ENCODE measurements at regions not wholly inside any gene's neighbourhood (a gene's known extent, or its start where the extent isn't known, plus 50 kb on each side); places are given as distances from the start of the nearest gene placed in this dataset.

DNA sequence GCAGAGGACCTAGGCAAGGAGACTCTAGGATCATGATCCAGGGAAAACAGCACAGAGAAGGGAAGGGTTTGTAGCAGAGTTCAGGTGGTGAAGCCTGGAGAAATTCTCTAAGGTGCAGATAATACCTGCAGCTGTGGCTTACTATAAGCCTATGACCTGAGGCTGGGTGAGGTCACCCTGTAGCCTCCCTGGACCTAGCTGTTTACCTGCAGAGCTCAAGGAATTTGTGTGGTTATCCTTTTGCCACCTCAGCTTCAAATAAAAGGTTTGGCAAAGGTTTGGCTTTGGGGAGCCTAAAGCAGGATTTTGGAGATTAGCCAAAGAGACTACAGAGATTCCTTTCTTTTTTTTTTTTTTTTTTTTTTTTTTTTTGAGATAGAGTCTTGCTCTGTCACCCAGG lies 79.5 kb upstream of the ZNF648 start:
- no peak overlapping the region for H3K27ac ChIP-seq (ENCODE audit: low read length)
- no peaks in the 10 kb centered on the region for H3K36me3 ChIP-seq (replicated peaks; ENCODE audit: insufficient read depth, low read length)
- H3K9me3 ChIP-seq (replicated peaks; ENCODE audit: insufficient read depth, low read length): no peaks in the 10 kb centered on the region
- no peaks in the 10 kb centered on the region for H3K79me2 ChIP-seq (ENCODE audit: low read length)
- H3K9me2 ChIP-seq (replicated peaks; ENCODE audit: insufficient read depth, low read length): no peaks in the 10 kb centered on the region
- no peaks in the 10 kb centered on the region for H3K4me1 ChIP-seq (ENCODE audit: low read length)
- TF ChIP-seq EZH2 (optimal IDR thresholded peaks at IDR 0.05; ENCODE audit: low read depth, low read length) (no peak), EZH2phosphoT487 (IDR thresholded peaks at IDR 0.05; ENCODE audit: low read length) (no peak)
- TF ChIP-seq, protein P1, sequence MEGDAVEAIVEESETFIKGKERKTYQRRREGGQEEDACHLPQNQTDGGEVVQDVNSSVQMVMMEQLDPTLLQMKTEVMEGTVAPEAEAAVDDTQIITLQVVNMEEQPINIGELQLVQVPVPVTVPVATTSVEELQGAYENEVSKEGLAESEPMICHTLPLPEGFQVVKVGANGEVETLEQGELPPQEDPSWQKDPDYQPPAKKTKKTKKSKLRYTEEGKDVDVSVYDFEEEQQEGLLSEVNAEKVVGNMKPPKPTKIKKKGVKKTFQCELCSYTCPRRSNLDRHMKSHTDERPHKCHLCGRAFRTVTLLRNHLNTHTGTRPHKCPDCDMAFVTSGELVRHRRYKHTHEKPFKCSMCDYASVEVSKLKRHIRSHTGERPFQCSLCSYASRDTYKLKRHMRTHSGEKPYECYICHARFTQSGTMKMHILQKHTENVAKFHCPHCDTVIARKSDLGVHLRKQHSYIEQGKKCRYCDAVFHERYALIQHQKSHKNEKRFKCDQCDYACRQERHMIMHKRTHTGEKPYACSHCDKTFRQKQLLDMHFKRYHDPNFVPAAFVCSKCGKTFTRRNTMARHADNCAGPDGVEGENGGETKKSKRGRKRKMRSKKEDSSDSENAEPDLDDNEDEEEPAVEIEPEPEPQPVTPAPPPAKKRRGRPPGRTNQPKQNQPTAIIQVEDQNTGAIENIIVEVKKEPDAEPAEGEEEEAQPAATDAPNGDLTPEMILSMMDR (IDR thresholded peaks at IDR 0.05; ENCODE audit: low read length): no peak
- H3K27me3 ChIP-seq (replicated peaks; ENCODE audit: insufficient read depth, low read length): no peaks in the 10 kb centered on the region
- no peak for DNase-seq
- no peaks in the 10 kb centered on the region for H4K20me1 ChIP-seq (ENCODE audit: insufficient read depth, low read length)
- no peak overlapping the region for H3K9ac ChIP-seq (ENCODE audit: low read length)
- H3K4me3 ChIP-seq (ENCODE audit: low read length): no peak overlapping the region
- H2AFZ ChIP-seq (ENCODE audit: low read length): no peak overlapping the region
- H3F3A ChIP-seq (ENCODE audit: insufficient read depth, low read length): no peaks in the 10 kb centered on the region
- H3K4me2 ChIP-seq (ENCODE audit: low read depth, low read length): no peak overlapping the region

DNA sequence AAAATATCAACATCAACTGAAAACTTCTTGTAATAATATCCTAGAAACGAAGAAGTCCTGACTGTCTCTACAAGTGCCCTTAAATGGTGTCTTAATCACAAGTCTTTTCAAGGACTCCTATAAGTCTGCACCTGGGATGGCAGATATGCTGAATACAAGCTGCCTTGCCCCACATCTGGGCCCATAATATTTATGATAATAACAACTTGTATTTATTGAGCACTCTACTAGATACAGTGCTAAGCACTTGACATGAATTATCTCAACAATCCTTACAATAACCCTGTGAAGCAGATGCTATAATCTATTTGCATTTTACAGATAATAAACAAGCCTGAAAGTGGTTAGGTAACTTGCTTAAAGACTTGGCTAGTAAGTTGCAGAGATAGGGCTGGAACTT lies 78.0 kb upstream of the ZNF648 start:
- TF ChIP-seq EZH2 (optimal IDR thresholded peaks at IDR 0.05; ENCODE audit: low read depth, low read length): no peak
- TF ChIP-seq EZH2phosphoT487 (IDR thresholded peaks at IDR 0.05; ENCODE audit: low read length): no peak
- TF ChIP-seq, protein P1 (IDR thresholded peaks at IDR 0.05; ENCODE audit: low read length): no peak
- no peaks in the 10 kb centered on the region for H3K9me3 ChIP-seq (replicated peaks; ENCODE audit: insufficient read depth, low read length)
- H3K36me3 ChIP-seq (replicated peaks; ENCODE audit: insufficient read depth, low read length): no peaks in the 10 kb centered on the region
- H3K27me3 ChIP-seq (replicated peaks; ENCODE audit: insufficient read depth, low read length): no peaks in the 10 kb centered on the region
- H3K4me2 ChIP-seq (ENCODE audit: low read depth, low read length): no peak overlapping the region
- DNase-seq: no peak
- H3K4me3 ChIP-seq (ENCODE audit: low read length): no peak overlapping the region
- no peaks in the 10 kb centered on the region for H4K20me1 ChIP-seq (ENCODE audit: insufficient read depth, low read length)
- no peaks in the 10 kb centered on the region for H3K4me1 ChIP-seq (ENCODE audit: low read length)
- H2AFZ ChIP-seq (ENCODE audit: low read length): no peak overlapping the region
- H3K9me2 ChIP-seq (replicated peaks; ENCODE audit: insufficient read depth, low read length): no peaks in the 10 kb centered on the region
- no peak overlapping the region for H3K27ac ChIP-seq (ENCODE audit: low read length)
- H3K79me2 ChIP-seq (ENCODE audit: low read length): no peaks in the 10 kb centered on the region
- H3K9ac ChIP-seq (ENCODE audit: low read length): no peak overlapping the region
- no peaks in the 10 kb centered on the region for H3F3A ChIP-seq (ENCODE audit: insufficient read depth, low read length)

DNA sequence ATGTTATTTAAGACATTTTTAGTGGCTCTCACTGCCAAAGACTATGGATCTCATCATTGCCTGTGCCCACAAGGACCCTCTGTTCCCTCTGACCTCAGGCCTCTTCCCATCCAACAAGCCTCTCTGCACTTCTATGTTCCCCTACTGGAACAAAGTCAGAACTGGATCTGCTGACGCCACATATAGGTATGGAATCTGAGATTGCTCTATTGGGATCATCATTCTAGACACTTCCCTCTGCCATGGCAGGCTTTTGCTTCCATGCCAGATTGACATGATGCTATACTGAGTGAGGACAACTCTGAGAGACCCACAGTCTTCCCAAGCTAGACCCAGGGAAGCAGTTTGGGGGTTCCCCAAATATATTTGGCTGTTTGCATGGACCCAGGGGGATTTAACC lies 76.0 kb upstream of the ZNF648 start:
- DNase-seq: no peak
- Histone ChIP-seq H3K9me3 (replicated peaks; ENCODE audit: insufficient read depth, low read length) (no peaks in the 10 kb centered on the region), H3K27me3 (replicated peaks; ENCODE audit: insufficient read depth, low read length) (no peaks in the 10 kb centered on the region), H3K9me2 (replicated peaks; ENCODE audit: insufficient read depth, low read length) (no peaks in the 10 kb centered on the region), H4K20me1 (ENCODE audit: insufficient read depth, low read length) (no peaks in the 10 kb centered on the region), H3K27ac (ENCODE audit: low read length) (no peak overlapping the region), H3K9ac (ENCODE audit: low read length) (no peak overlapping the region), H3F3A (ENCODE audit: insufficient read depth, low read length) (no peaks in the 10 kb centered on the region), H3K4me2 (ENCODE audit: low read depth, low read length) (no peak overlapping the region), H3K79me2 (ENCODE audit: low read length) (no peaks in the 10 kb centered on the region), H2AFZ (ENCODE audit: low read length) (no peak overlapping the region), H3K4me1 (ENCODE audit: low read length) (no peaks in the 10 kb centered on the region), H3K4me3 (ENCODE audit: low read length) (no peak overlapping the region), H3K36me3 (replicated peaks; ENCODE audit: insufficient read depth, low read length) (no peaks in the 10 kb centered on the region)
- TF ChIP-seq EZH2phosphoT487 (IDR thresholded peaks at IDR 0.05; ENCODE audit: low read length) (no peak), EZH2 (optimal IDR thresholded peaks at IDR 0.05; ENCODE audit: low read depth, low read length) (no peak)
- TF ChIP-seq, protein P1 (IDR thresholded peaks at IDR 0.05; ENCODE audit: low read length): no peak

Data from MM.1S (cell line).